Subcutaneous abdominal adipose tissue (tissue), 5 donors: ENCODE measurements at regions not wholly inside any gene's neighbourhood (a gene's known extent, or its start where the extent isn't known, plus 50 kb on each side); places are given as distances from the start of the nearest gene placed in this dataset.

Experiments used
- H3K27ac ChIP-seq: one replicate; pipeline ENCODE4 v1.7.0; 2013; ENCODE audit warnings: low read depth, mild to moderate bottlenecking, inconsistent platforms, low read length, moderate library complexity
- H3K27me3 ChIP-seq, 5 donors: one replicate each; pipeline ENCODE4 v1.7.0; 2013; ENCODE audit warnings: low read length in 5 of 5, inconsistent platforms in 1 of 5; ENCODE audit not compliant: control insufficient read depth in 5 of 5, insufficient read depth in 4 of 5
- H3K36me3 ChIP-seq, 5 donors: one replicate each; pipeline ENCODE4 v1.7.0; 2013; ENCODE audit warnings: low read length in 5 of 5; ENCODE audit not compliant: control insufficient read depth in 5 of 5, insufficient read depth in 5 of 5
- H3K4me1 ChIP-seq, 5 donors: one replicate each; pipeline ENCODE4 v1.7.0; 2013; ENCODE audit warnings: low read length in 5 of 5, mild to moderate bottlenecking in 3 of 5, moderate library complexity in 1 of 5; ENCODE audit not compliant: control insufficient read depth in 5 of 5, insufficient read depth in 5 of 5
- H3K4me3 ChIP-seq, 5 donors: one replicate each; pipeline ENCODE4 v1.7.0; 2013; ENCODE audit warnings: low read length in 5 of 5, low read depth in 1 of 5
- H3K9ac ChIP-seq, 5 donors: one replicate each; pipeline ENCODE4 v1.7.0; 2013; ENCODE audit warnings: low read length in 5 of 5, mild to moderate bottlenecking in 4 of 5, moderate library complexity in 3 of 5
- H3K9me3 ChIP-seq, 5 donors: one replicate each; pipeline ENCODE4 v1.7.0; 2013; ENCODE audit warnings: low read length in 5 of 5; ENCODE audit not compliant: control insufficient read depth in 5 of 5
- donor health status: healthy.
- donor health status: healthy.
- donor health status: healthy.
- donor health status: healthy.
- donor health status: healthy.

- H3K27ac ChIP-seq, result no peak overlapping the region
- no peak overlapping the region for H3K4me3 ChIP-seq
- no peaks in the 10 kb centered on the region for H3K4me1 ChIP-seq
- H3K9ac ChIP-seq, result no peak overlapping the region
- H3K9me3 ChIP-seq, result peaks cover 0 to 15% (median 9%) of the 10 kb centered on the region in 5 donors
- H3K36me3 ChIP-seq, result no peaks in the 10 kb centered on the region
- no peaks in the 10 kb centered on the region for H3K27me3 ChIP-seq
Measured at GRCh38 chr16:6343157-6343556, 989.5 kb upstream of the RBFOX1 start.

DNA sequence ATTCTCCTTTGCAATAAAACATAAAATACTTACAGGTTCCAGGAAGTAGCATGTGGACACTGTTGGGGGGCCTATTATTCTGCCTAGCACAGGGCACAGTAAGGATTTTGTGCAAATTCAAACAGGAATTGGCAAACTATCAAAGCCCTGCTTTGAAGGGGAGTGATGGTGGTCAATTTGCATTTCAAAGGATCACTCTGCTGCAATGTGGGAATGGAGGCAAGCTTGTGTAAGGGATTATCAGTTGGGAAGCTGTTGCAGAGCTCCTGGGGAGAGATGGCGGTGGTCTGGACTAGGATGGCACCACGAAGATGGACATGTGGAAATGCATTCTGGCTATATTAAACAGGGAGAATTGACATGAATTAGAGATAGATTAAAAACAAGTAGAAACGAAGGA, 990.7 kb upstream of the RBFOX1 start:
- Histone ChIP-seq H3K27me3 (no peaks in the 10 kb centered on the region), H3K9ac (no peak overlapping the region), H3K36me3 (no peaks in the 10 kb centered on the region), H3K27ac (no peak overlapping the region), H3K4me3 (no peak overlapping the region), H3K9me3 (peaks cover 0 to 15% (median 9%) of the 10 kb centered on the region in 5 donors), H3K4me1 (no peaks in the 10 kb centered on the region)

DNA sequence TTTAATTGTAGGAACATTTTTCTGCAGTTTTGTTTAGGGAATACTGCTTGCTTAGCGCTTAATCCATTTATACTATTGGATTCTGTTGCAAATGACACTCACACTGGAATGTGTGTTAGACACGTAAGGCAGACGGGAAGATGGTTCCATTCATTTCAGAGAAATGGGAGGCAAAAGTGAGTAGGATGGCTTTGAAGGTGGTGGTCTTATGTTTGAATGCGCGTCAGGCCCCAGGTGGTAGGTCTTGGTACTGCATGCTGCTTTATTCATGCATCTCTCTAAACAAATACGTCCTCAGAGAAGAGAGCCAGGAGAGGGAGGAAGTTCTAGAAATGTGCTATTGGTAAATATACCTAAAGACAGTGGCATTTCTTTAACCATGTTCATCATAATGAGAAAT, 997.6 kb upstream of the RBFOX1 start:
- H3K4me1 ChIP-seq, result no peaks in the 10 kb centered on the region
- H3K4me3 ChIP-seq, result no peak overlapping the region
- no peak overlapping the region for H3K9ac ChIP-seq
- H3K9me3 ChIP-seq, result peaks cover 0 to 3% (median 0%) of the 10 kb centered on the region in 5 donors
- no peaks in the 10 kb centered on the region for H3K36me3 ChIP-seq
- H3K27me3 ChIP-seq, result no peaks in the 10 kb centered on the region
- no peak overlapping the region for H3K27ac ChIP-seq

DNA sequence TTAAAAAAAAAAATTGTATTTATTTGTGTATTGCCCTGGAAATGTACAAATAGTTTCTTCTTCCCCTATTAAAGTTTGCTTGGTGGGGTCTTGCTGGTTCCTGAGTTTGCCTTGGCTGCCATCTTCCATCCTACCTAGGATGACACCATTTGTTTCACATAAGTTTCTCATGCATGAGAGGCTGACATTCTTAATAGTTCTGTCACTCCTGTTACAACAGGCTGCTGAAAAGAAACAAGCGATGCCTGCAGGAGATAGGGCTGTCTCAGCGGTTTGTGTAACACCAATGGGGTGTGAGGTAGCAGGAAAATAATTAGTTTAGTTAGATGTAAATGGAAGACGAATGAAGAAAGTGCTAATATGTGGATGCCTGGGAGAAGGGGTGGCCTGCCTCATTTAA, 1000.9 kb upstream of the RBFOX1 start:
- H3K9ac ChIP-seq, result no peak overlapping the region
- no peak overlapping the region for H3K27ac ChIP-seq

DNA sequence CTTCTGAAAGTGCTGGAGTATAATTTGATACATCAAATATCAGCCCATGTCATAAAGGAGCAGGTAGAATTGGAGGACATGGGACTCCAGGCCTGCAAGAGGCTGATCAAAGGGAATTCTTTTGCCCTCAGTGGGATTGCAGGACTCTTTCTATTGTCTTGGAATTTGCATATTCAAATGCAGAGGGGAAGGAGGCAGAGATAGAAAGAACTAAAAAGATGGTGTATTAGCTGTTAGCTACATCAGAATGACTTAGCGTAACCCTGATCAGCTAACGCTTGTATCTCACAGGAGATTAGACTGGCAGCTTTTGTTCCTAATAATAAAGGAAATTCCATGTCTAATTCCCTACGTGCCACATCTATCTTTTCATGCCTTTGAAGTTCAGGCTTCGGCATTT, 1014.7 kb upstream of the RBFOX1 start:
- no peak overlapping the region for H3K9ac ChIP-seq
- no peaks in the 10 kb centered on the region for H3K27me3 ChIP-seq
- no peaks in the 10 kb centered on the region for H3K36me3 ChIP-seq
- H3K4me1 ChIP-seq, result no peaks in the 10 kb centered on the region
- H3K4me3 ChIP-seq, result no peak overlapping the region
- peaks cover 0 to 5% (median 0%) of the 10 kb centered on the region in 5 donors for H3K9me3 ChIP-seq
- H3K27ac ChIP-seq, result no peak overlapping the region

More for the DNA sequence above, 1000.9 kb upstream of the RBFOX1 start:
- Histone ChIP-seq H3K4me1 (no peaks in the 10 kb centered on the region), H3K9me3 (peaks cover 0 to 3% (median 0%) of the 10 kb centered on the region in 5 donors), H3K36me3 (no peaks in the 10 kb centered on the region), H3K27me3 (no peaks in the 10 kb centered on the region), H3K4me3 (no peak overlapping the region)

DNA sequence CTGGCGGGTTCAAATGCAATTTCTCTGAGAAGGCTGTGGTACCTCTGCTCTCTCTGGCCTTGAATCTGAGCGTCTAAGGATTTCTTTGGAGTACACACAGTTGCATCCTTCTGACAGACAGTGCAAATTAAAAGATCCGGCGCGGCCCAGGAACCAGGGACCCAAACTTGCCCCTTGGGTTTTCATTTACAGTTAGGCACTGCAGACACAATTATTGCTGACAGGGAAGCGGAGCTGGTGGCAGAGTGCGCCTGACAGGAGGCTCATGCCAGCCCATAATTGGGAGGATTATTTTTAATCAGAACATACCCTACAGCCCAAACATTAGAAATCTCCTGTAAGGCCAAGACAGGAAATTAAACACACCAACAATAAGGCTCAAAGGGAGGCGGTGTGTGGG, 1023.4 kb upstream of the RBFOX1 start:
- H3K36me3 ChIP-seq, result no peaks in the 10 kb centered on the region
- H3K27ac ChIP-seq, result no peak overlapping the region
- no peaks in the 10 kb centered on the region for H3K4me1 ChIP-seq
- H3K9me3 ChIP-seq, result peaks cover 0 to 4% (median 0%) of the 10 kb centered on the region in 5 donors
- no peak overlapping the region for H3K4me3 ChIP-seq
- no peaks in the 10 kb centered on the region for H3K27me3 ChIP-seq
- no peak overlapping the region for H3K9ac ChIP-seq

GRCh38 chr16:6308176-6308575, 1024.5 kb upstream of the RBFOX1 start:
- H3K27me3 ChIP-seq, result no peaks in the 10 kb centered on the region
- H3K4me1 ChIP-seq, result no peaks in the 10 kb centered on the region
- H3K9me3 ChIP-seq, result peaks cover 0 to 4% (median 0%) of the 10 kb centered on the region in 5 donors
- H3K36me3 ChIP-seq, result no peaks in the 10 kb centered on the region
- no peak overlapping the region for H3K4me3 ChIP-seq
- H3K27ac ChIP-seq, result no peak overlapping the region
- H3K9ac ChIP-seq, result no peak overlapping the region

DNA sequence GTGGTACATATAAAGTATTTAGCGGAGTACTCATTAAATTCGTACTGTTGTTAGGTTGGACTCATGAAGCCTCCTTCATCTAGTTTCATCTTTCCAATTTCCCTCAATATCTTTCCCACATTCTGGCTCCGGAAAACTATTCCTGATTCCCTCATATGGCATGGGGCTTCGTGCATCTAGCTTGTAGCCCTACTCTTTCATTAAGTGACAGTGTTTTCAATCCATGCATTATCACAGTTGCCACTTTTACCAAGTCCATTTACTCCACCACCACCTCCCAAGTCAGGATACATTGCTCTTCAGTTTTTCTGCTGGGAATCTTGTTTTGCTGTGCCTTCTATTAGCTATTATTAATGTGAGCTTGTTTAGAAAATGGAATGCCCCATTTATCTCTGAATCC, 1032.1 kb upstream of the RBFOX1 start:
- Histone ChIP-seq H3K27ac (no peak overlapping the region), H3K4me3 (no peak overlapping the region), H3K27me3 (no peaks in the 10 kb centered on the region), H3K9ac (no peak overlapping the region), H3K4me1 (no peaks in the 10 kb centered on the region), H3K36me3 (no peaks in the 10 kb centered on the region), H3K9me3 (peaks cover 0 to 17% (median 9%) of the 10 kb centered on the region in 5 donors)

- Histone ChIP-seq H3K9me3 (peaks cover 0 to 19% (median 11%) of the 10 kb centered on the region in 5 donors), H3K9ac (no peak overlapping the region), H3K36me3 (no peaks in the 10 kb centered on the region), H3K27ac (no peak overlapping the region), H3K27me3 (no peaks in the 10 kb centered on the region), H3K4me1 (no peaks in the 10 kb centered on the region), H3K4me3 (no peak overlapping the region)
Measured at GRCh38 chr16:6297666-6298410, 1034.8 kb upstream of the RBFOX1 start.

- H3K9ac ChIP-seq, result no peak overlapping the region
- no peaks in the 10 kb centered on the region for H3K36me3 ChIP-seq
- no peaks in the 10 kb centered on the region for H3K4me1 ChIP-seq
- no peak overlapping the region for H3K27ac ChIP-seq
- H3K9me3 ChIP-seq, result no peaks in the 10 kb centered on the region
- no peaks in the 10 kb centered on the region for H3K27me3 ChIP-seq
- H3K4me3 ChIP-seq, result no peak overlapping the region
Measured at GRCh38 chr16:6286176-6286575, 1046.5 kb upstream of the RBFOX1 start.
